ENCODE measurements at regions not wholly inside any gene's neighbourhood (a gene's known extent, or its start where the extent isn't known, plus 50 kb on each side); places are given as distances from the start of the nearest gene placed in this dataset.

- TF ChIP-seq MYC (IDR thresholded peaks at IDR 0.05; ENCODE audit: low read depth, low read length): no peak
- no peak for TF ChIP-seq CTCF (IDR thresholded peaks at IDR 0.05; ENCODE audit: low read depth, low read length)
- TF ChIP-seq POLR2A (IDR thresholded peaks at IDR 0.05; ENCODE audit: extremely low read depth, insufficient read length): no peak
- no peak for TF ChIP-seq MAX (IDR thresholded peaks at IDR 0.05; ENCODE audit: low read depth, low read length)
These were observed 436.2 kb downstream of the BCL11B start for GRCh38 chr14:98835825-98836100.

Data from NB4 (cell line).